ENCODE measurements at regions not wholly inside any gene's neighbourhood (a gene's known extent, or its start where the extent isn't known, plus 50 kb on each side); places are given as distances from the start of the nearest gene placed in this dataset.

DNA sequence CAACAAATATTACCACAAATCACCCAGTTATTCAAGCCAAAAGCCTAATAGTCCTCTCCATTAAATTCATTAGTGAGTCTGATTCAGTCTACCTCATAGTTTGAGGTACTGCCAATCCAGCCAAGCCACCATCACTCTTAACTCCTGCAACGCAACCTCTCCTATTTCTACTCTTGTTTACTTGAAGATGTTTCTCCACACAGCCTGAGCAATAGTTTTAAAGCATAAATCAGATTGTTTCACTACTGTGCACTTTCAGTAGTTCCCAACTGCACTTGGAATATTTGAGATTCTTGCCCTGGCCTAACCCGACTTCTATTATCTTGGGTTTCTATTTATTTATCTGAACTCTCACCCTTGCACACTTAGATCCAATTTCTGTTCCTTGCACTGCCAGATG is 85.5 kb downstream of the YIPF5 start:
- Histone ChIP-seq H3K4me1 (ENCODE audit: insufficient read depth, low read length) (no peaks in the 10 kb centered on the region), H3K36me3 (ENCODE audit: insufficient read depth, low read depth, low read length) (no peaks in the 10 kb centered on the region), H3K27ac (ENCODE audit: low read length) (no peak overlapping the region), H3K9ac (ENCODE audit: low read depth, low read length) (no peak overlapping the region), H3K4me3 (ENCODE audit: low read length) (no peak overlapping the region), H3K27me3 (ENCODE audit: insufficient read depth, low read length) (peaks cover 5% of the 10 kb centered on the region; the same call in 1 of the 2 replicates), H3K9me3 (ENCODE audit: insufficient read depth, low read depth, low read length) (peaks cover 25% of the 10 kb centered on the region; the same call in 1 of the 2 replicates)

DNA sequence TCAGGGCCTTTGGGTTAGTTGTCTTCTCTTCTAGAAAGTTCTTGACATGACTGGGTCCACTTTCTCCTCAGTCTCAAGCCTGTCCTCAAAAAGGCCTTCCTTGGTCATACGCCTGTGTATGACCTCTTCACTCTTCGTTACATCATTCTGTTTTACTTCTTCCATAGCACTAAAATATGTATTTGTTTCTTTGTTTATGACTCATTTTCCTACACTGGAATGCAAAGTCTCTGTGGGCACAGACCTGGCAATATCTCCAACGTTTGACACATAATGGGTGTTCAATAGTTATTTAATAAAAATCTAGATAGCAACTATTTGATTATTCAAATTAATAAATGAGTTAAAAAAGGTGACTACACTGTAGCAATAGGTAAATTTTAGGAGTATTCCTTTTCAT is 85.1 kb downstream of the YIPF5 start:
- H3K27ac ChIP-seq (ENCODE audit: low read length): no peak overlapping the region
- H3K27me3 ChIP-seq (ENCODE audit: insufficient read depth, low read length): peaks cover 9% of the 10 kb centered on the region; the same call in 1 of the 2 replicates
- no peaks in the 10 kb centered on the region for H3K4me1 ChIP-seq (ENCODE audit: insufficient read depth, low read length)
- peaks cover 21% of the 10 kb centered on the region; the same call in 1 of the 2 replicates for H3K9me3 ChIP-seq (ENCODE audit: insufficient read depth, low read depth, low read length)
- H3K9ac ChIP-seq (ENCODE audit: low read depth, low read length): no peak overlapping the region
- no peaks in the 10 kb centered on the region for H3K36me3 ChIP-seq (ENCODE audit: insufficient read depth, low read depth, low read length)
- no peak overlapping the region for H3K4me3 ChIP-seq (ENCODE audit: low read length)

DNA sequence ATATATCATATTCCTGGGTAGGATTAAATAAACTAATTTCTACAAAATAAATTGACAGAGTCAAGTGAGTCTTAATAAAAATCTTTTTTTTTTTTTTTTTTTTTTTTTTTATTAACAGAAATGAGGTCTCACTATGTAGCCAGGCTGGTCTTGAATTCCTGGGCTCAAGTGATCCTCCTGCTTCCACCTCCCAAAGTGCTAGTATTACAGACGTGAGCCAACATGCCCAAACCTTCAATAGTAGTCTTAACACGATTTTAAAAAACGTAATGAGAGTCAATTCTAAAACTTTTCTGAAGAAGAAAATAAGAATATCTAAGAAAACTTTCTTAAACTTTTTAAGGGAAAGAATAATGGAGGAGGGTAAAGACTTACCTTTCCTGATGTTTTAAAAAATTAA is 84.2 kb downstream of the YIPF5 start:
- H3K9ac ChIP-seq (ENCODE audit: low read depth, low read length): no peak overlapping the region

DNA sequence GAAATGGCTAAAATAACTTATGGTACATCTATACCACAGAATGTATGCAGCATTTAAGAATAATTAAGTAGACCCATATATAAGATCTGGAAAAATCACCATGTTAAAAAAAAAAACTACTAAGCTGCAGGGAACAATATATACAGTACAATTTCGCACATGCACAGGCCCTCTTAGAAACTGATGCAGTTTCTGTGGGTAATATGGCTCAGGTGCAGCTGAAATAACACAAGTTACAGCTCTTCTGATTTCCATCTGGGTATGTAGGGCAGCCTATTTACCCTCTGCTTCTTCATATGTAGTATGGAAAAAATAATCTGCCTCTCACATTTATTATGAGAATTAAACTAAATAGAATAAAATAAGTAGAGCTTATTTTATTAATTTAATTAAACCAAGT is 82.9 kb downstream of the YIPF5 start:
- Histone ChIP-seq H3K4me3 (ENCODE audit: low read length) (no peak overlapping the region), H3K9me3 (ENCODE audit: insufficient read depth, low read depth, low read length) (peaks cover 2% of the 10 kb centered on the region; the same call in 1 of the 2 replicates), H3K27me3 (ENCODE audit: insufficient read depth, low read length) (peaks cover 31% of the 10 kb centered on the region), H3K4me1 (ENCODE audit: insufficient read depth, low read length) (no peaks in the 10 kb centered on the region), H3K36me3 (ENCODE audit: insufficient read depth, low read depth, low read length) (no peaks in the 10 kb centered on the region), H3K27ac (ENCODE audit: low read length) (no peak overlapping the region), H3K9ac (ENCODE audit: low read depth, low read length) (no peak overlapping the region)

More for the DNA sequence above, 84.2 kb downstream of the YIPF5 start:
- Histone ChIP-seq H3K27me3 (ENCODE audit: insufficient read depth, low read length) (peaks cover 18% of the 10 kb centered on the region; the same call in 1 of the 2 replicates), H3K27ac (ENCODE audit: low read length) (no peak overlapping the region), H3K9me3 (ENCODE audit: insufficient read depth, low read depth, low read length) (peaks cover 15% of the 10 kb centered on the region; the same call in 1 of the 2 replicates), H3K4me3 (ENCODE audit: low read length) (no peak overlapping the region), H3K36me3 (ENCODE audit: insufficient read depth, low read depth, low read length) (no peaks in the 10 kb centered on the region), H3K4me1 (ENCODE audit: insufficient read depth, low read length) (no peaks in the 10 kb centered on the region)

DNA sequence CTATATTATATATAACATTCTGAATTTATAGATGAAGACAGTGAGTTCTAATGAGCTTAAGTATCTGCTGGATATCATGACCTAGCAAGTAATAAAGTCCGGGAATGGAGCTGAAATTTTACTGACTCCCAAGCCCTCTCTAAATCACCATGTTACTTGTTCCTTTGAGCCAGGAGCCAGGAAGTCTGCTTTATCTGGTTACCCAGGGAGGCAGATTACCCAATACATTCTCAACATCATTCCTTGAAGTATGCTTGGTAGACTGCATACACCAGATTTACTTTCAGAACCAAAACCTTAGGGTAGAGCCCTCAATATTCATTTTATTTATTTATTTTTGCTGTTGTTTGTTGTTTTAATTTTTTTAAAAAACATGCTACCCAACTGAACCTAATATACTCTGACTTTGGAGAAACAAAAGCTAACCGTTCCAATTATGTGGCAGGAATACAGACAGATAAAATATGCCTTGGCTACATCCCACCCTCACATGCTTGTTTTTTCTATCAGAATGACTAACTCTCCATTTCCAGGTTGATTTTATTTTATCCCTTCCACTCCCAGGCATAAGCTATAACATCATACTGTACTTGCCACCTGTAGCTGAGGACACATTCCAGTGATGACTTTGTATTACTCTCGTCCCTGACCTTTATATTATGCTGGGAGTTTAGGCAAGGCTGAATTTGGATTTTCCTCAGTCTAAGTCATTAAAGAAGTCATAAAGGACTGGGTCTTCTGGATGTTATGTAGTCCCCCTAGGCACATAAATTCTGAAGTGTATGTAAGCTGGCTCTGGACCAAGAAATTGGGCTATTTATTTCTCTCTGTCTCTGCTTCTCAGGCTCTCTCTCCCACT is 82.0 kb downstream of the YIPF5 start:
- Histone ChIP-seq H3K9ac (ENCODE audit: low read depth, low read length) (no peak overlapping the region), H3K27me3 (ENCODE audit: insufficient read depth, low read length) (peaks cover 38% of the 10 kb centered on the region), H3K9me3 (ENCODE audit: insufficient read depth, low read depth, low read length) (no peaks in the 10 kb centered on the region), H3K4me3 (ENCODE audit: low read length) (no peak overlapping the region), H3K36me3 (ENCODE audit: insufficient read depth, low read depth, low read length) (no peaks in the 10 kb centered on the region), H3K27ac (ENCODE audit: low read length) (no peak overlapping the region), H3K4me1 (ENCODE audit: insufficient read depth, low read length) (no peaks in the 10 kb centered on the region)

DNA sequence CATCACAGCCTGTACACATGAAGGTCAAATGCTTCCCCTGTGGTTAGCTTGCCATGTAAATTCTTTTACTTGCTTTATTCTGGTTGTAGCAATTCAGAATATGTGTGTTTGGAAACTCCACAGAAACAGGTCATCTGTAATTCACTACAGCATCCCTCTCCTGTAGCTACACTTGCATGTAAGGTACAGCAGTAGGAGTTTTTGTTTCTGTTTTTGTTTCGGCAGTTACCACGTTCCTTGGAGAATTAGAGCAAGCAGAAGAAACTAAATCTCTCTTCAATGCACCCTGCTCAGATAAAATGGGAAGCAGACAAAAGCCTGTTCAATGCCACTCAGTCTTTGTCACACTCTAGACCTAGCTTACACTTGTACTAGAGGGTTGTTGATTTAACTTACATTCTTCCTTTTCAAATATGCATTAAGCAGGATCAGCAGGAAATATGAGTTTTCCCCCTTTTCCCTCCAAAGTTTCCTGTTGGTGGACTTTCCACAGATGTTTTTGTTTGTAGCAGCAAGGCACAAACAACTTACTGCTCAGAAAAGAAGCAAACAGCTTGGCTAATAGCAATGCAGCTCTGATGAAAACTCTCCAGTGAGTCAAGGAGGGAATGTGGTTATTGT is 80.9 kb downstream of the YIPF5 start:
- Histone ChIP-seq H3K4me1 (ENCODE audit: insufficient read depth, low read length) (no peaks in the 10 kb centered on the region; the same call in 1 of the 2 replicates), H3K4me3 (ENCODE audit: low read length) (no peak overlapping the region), H3K27me3 (ENCODE audit: insufficient read depth, low read length) (peaks cover 47% of the 10 kb centered on the region), H3K27ac (ENCODE audit: low read length) (no peak overlapping the region), H3K36me3 (ENCODE audit: insufficient read depth, low read depth, low read length) (no peaks in the 10 kb centered on the region), H3K9me3 (ENCODE audit: insufficient read depth, low read depth, low read length) (no peaks in the 10 kb centered on the region), H3K9ac (ENCODE audit: low read depth, low read length) (no peak overlapping the region)

DNA sequence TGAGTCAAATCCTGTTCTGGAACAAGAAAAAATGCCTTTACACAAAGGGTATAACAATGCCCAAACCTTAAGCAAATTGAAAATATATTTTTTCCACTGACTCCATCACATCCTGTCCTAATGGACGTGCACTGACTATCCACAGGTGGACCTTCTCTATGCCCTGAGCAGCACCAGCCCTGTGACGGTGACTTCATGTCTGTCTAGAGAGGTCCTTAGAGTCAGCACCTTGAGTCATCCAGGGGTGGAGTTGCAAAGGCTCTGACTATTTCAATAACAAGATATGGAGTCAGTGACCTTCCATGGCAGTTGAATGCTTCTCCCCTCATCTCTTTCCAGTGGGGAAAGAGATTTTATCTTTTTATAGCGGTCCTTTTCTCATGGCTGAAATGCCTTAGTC is 78.0 kb downstream of the YIPF5 start:
- no peak overlapping the region for H3K4me3 ChIP-seq (ENCODE audit: low read length)
- no peaks in the 10 kb centered on the region for H3K36me3 ChIP-seq (ENCODE audit: insufficient read depth, low read depth, low read length)
- H3K4me1 ChIP-seq (ENCODE audit: insufficient read depth, low read length): no peaks in the 10 kb centered on the region; the same call in 1 of the 2 replicates
- H3K27me3 ChIP-seq (ENCODE audit: insufficient read depth, low read length): peaks cover 57% of the 10 kb centered on the region
- H3K27ac ChIP-seq (ENCODE audit: low read length): no peak overlapping the region
- H3K9ac ChIP-seq (ENCODE audit: low read depth, low read length): no peak overlapping the region
- H3K9me3 ChIP-seq (ENCODE audit: insufficient read depth, low read depth, low read length): no peaks in the 10 kb centered on the region

DNA sequence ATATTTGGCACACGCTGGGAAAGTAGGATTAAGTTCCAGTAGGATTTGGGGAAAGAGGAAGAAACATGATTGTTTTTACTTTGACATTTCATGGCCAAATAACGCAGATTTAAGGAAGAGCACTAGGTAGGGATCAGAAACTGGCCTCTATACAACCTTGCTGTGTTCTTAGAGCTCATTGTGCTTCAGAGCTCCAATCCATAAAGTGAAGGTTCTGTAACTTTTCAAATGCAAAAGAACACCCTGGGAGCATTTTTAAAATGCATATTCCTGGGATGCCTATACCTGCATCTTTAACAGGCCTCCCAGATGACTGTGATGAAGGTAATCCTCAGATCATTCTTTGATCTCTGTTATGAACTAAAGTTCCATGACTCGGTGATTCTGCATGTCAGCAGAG is 77.1 kb downstream of the YIPF5 start:
- no peaks in the 10 kb centered on the region for H3K36me3 ChIP-seq (ENCODE audit: insufficient read depth, low read depth, low read length)
- H3K9me3 ChIP-seq (ENCODE audit: insufficient read depth, low read depth, low read length): no peaks in the 10 kb centered on the region
- H3K4me3 ChIP-seq (ENCODE audit: low read length): no peak overlapping the region
- no peaks in the 10 kb centered on the region; the same call in 1 of the 2 replicates for H3K4me1 ChIP-seq (ENCODE audit: insufficient read depth, low read length)
- H3K9ac ChIP-seq (ENCODE audit: low read depth, low read length): no peak overlapping the region
- H3K27ac ChIP-seq (ENCODE audit: low read length): no peak overlapping the region
- H3K27me3 ChIP-seq (ENCODE audit: insufficient read depth, low read length): peaks cover 57% of the 10 kb centered on the region

DNA sequence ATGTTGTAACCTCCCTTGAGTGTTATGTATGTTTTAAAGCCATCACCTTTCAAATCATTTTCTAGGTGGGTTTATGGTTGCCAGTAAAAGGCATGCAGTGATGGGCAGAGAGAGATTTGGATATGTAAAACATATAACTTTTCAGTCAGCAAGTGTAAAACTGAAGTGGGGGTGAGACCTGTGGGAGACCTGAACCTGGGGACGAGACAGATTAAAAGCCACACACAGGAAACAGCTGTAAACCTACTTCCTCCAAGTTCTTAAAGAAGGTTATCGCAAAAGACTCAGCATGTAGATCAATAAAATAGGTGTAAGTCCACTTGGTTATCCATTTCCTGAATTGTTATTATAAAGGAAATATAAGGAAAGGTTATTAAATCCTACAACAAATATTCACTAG is 76.6 kb downstream of the YIPF5 start:
- Histone ChIP-seq H3K9ac (ENCODE audit: low read depth, low read length) (no peak overlapping the region), H3K4me3 (ENCODE audit: low read length) (no peak overlapping the region), H3K27me3 (ENCODE audit: insufficient read depth, low read length) (peaks cover 57% of the 10 kb centered on the region), H3K9me3 (ENCODE audit: insufficient read depth, low read depth, low read length) (no peaks in the 10 kb centered on the region), H3K27ac (ENCODE audit: low read length) (no peak overlapping the region), H3K36me3 (ENCODE audit: insufficient read depth, low read depth, low read length) (no peaks in the 10 kb centered on the region), H3K4me1 (ENCODE audit: insufficient read depth, low read length) (no peaks in the 10 kb centered on the region; the same call in 1 of the 2 replicates)

DNA sequence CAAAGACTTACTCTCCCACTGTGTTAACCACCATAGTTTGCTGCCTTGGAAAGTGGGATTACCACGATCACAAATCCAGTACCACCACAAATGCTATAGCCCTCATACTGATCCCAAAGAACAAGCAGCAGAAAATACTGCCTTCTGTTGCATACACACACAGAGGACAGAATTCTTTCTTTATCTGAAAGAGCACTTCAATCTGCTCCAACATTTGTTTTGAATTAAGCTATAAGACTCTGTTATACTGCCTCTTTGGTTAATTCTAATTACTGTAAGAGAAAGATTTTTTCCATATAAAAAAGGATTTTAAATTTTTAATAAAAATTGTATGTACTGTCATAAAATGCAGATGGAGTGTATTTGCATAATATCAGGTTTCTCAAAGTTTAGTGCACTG is 69.8 kb downstream of the YIPF5 start:
- H3K9ac ChIP-seq (ENCODE audit: low read depth, low read length): no peak overlapping the region
- H3K36me3 ChIP-seq (ENCODE audit: insufficient read depth, low read depth, low read length): no peaks in the 10 kb centered on the region
- no peaks in the 10 kb centered on the region for H3K9me3 ChIP-seq (ENCODE audit: insufficient read depth, low read depth, low read length)
- no peaks in the 10 kb centered on the region for H3K4me1 ChIP-seq (ENCODE audit: insufficient read depth, low read length)
- H3K27ac ChIP-seq (ENCODE audit: low read length): no peak overlapping the region
- no peaks in the 10 kb centered on the region for H3K27me3 ChIP-seq (ENCODE audit: insufficient read depth, low read length)
- H3K4me3 ChIP-seq (ENCODE audit: low read length): no peak overlapping the region

DNA sequence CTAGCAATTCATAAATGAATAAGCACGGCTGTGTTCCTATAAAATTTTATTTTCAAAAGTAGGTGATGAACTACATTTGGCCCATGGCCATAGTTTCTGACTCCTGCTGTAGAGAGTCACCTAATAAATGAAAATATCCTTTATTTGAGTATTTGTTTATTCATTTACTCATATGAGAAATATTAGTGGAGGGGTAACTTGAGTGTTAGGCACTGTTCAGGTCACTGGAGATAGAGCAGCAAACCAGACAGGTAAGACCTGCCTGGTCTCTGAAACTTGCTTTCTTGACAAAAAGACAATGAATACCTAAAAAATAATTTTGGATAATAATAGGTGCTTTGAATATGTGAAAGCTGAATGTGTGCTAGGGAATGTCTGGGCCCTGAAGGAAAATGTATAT is 68.8 kb downstream of the YIPF5 start:
- Histone ChIP-seq H3K4me1 (ENCODE audit: insufficient read depth, low read length) (no peaks in the 10 kb centered on the region), H3K27ac (ENCODE audit: low read length) (no peak overlapping the region), H3K9ac (ENCODE audit: low read depth, low read length) (no peak overlapping the region), H3K4me3 (ENCODE audit: low read length) (no peak overlapping the region), H3K36me3 (ENCODE audit: insufficient read depth, low read depth, low read length) (no peaks in the 10 kb centered on the region), H3K27me3 (ENCODE audit: insufficient read depth, low read length) (no peaks in the 10 kb centered on the region), H3K9me3 (ENCODE audit: insufficient read depth, low read depth, low read length) (no peaks in the 10 kb centered on the region)

DNA sequence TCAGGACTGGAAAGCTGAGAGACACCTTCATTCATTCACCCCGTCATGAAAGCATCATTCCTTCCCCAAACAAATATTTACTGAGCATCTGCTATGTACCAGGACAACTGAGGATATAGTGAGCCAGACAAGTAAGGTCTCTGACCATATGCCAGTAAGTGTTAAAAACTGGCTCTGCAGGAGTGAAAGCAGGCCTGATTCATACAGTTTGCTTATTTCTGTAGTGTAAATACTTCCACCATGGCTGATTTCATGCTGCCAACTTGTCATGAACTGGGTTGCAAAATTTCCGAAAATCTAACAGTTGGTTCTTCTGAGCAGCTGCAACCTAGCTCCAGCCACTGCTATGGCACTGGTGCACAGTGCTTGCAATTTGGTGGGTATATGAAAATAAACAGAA is 68.1 kb downstream of the YIPF5 start:
- no peaks in the 10 kb centered on the region for H3K27me3 ChIP-seq (ENCODE audit: insufficient read depth, low read length)
- no peaks in the 10 kb centered on the region for H3K36me3 ChIP-seq (ENCODE audit: insufficient read depth, low read depth, low read length)
- H3K4me3 ChIP-seq (ENCODE audit: low read length): no peak overlapping the region
- no peak overlapping the region for H3K27ac ChIP-seq (ENCODE audit: low read length)
- no peak overlapping the region for H3K9ac ChIP-seq (ENCODE audit: low read depth, low read length)
- no peaks in the 10 kb centered on the region for H3K9me3 ChIP-seq (ENCODE audit: insufficient read depth, low read depth, low read length)
- no peaks in the 10 kb centered on the region for H3K4me1 ChIP-seq (ENCODE audit: insufficient read depth, low read length)

All from iPS-20b (cell line).